Pons (tissue), 1 donor: ENCODE measurements at regions not wholly inside any gene's neighbourhood (a gene's known extent, or its start where the extent isn't known, plus 50 kb on each side); places are given as distances from the start of the nearest gene placed in this dataset.
A peak's percentile ranks its signal among the peaks of the same experiment; 100 is the strongest.
"Not testable (repeated sequence)": the region's sequence is repeated elsewhere in the genome, so short reads cannot be mapped to it uniquely, and the experiment has no call there.

Experiments
- DNase-seq: peaks from one replicate; pipeline ENCODE4 v3.0.0-alpha.2; 2016; ENCODE audit warnings: low spot score

DNA sequence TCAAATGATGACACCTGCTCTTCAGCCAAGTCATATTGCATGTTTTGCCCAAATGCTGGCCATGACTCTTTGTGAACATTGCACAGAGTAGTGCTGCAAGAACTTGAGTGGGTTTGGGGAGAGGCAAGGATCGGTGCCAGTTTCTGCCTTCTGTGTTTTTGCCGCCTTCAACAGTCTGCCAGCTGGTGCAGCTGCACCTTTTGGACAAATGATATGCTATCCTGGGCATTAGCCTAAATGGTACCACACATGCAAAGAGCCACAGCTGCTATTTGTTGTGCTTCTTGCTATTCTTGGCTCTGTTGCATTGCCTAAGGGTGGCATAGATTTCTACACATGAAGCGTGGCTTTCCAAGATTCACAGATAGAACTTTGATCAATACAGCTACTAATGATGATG is 189.0 kb upstream of the CCN2 start:
- no peak for DNase-seq

DNA sequence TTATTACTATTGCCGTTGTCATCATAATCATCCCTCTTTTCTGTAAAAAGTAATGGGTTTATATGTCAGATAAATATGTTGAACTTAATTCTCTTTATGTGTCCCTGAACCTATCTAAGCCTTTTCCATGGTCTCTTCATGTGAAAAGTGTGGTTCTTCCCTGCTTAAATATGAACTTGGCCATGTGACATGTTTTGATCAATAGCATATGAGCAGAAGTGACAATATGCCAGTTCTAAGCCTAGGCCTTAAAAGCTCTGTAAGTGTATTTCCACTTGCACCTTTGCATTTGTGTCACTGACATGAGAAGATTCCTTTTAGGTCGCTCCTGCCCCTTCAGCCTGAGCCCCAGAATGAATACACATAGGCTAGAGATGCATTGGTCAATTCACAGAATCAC is 188.4 kb upstream of the CCN2 start:
- DNase-seq, result no peak

- DNase-seq, result no peak
Observed at GRCh38 chr6:132136981-132137380, 185.8 kb upstream of the CCN2 start.

DNA sequence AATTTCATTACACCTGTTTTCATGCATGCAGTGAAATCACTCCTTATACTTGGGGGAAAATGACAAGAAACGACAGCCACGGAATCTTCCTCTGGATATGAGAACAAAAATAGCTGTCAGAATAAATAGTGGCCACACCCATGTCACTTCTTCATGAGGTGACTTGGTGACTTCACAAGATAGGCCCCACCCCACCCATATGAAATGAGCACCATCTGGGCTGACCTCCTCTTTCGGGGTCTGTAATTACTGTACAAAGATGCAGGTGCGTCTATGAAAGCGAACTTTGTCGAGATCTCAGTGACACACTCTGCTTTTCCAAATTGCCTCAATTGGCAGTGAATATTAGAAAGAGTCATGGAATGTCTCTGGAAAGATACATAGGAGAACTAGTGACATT is 184.2 kb upstream of the CCN2 start:
- no peak for DNase-seq

DNA sequence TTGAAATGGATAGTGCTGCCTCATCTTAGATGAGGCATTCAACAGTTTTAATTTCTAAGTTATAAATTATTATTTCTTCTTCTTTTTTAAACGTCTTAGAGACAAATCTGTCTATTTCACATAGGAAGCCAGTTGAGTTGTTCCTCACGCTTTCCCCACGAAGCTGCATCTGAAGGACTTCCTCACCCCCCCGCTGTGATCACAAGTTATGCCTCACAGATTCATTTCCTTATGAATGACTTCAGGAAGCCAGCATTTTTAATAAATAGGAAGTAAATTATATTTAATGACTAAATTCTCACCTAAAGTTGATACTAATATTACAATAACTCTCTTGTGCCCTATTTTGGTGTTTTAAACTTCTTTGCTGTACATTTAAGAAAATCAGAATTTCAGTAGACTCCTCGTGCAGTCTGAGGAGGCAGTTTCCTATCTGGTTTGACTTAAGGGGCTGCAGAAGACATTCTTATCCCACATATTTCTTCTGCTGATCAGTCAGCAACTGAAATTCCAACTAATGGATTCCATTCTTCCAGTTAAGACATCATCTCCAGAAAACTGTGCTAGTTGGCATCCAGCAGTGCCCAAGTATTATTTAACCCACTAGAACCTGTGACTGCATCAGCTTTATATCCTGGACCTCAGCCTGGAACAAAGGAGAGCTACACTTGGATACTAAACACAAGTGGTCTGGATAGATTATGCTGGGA is 182.7 kb upstream of the CCN2 start:
- DNase-seq, result peak; percentile 32

- peak; percentile 97 for DNase-seq
Observed at GRCh38 chr6:132132924-132133639, 181.9 kb upstream of the CCN2 start.

GRCh38 chr6:132132422-132132821 is 181.2 kb upstream of the CCN2 start:
- DNase-seq, result peak; percentile 75

DNA sequence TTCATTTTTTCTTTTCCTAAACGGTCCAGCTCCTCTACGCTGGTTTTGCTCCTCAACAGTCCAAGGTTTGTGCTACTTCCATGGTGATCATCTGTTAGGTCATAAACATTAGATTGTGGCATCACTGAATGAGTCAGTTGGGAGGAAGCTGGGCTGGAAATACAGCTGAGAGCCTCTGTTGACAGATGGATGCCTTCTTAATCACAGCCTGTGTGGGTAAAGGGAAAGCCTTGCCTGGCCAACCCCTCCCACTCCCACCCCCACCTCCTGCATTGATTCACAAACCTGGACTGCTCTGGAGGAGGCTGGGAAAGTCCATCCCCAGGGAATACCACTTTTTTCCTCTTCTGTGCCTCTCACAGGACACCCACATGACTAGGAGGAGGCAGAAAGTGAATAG is 180.6 kb upstream of the CCN2 start:
- DNase-seq, result no peak

- DNase-seq, result peak; percentile 17
Observed at GRCh38 chr6:132131351-132131750, 180.2 kb upstream of the CCN2 start.

GRCh38 chr6:132130626-132131298 is 179.6 kb upstream of the CCN2 start:
- peak; percentile 53 for DNase-seq

DNA sequence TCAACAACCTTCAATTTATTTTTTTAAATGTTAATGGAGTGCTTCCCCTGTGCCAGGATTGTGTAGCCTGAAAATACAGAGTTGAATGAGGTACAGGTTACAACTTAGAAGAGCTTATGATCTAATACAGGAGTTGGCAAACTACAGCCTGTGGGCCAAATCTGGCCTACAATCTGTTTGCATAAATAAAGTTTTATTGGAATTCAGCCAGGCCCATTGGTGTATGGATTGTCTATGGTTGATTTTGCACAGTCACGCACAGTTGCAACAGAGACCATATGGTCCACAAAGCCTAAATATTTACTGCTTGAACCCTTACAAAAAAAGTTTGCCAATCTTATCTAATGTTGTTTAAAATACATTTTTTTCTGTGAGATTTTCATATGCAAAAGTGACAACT is 177.3 kb upstream of the CCN2 start:
- no peak for DNase-seq

DNA sequence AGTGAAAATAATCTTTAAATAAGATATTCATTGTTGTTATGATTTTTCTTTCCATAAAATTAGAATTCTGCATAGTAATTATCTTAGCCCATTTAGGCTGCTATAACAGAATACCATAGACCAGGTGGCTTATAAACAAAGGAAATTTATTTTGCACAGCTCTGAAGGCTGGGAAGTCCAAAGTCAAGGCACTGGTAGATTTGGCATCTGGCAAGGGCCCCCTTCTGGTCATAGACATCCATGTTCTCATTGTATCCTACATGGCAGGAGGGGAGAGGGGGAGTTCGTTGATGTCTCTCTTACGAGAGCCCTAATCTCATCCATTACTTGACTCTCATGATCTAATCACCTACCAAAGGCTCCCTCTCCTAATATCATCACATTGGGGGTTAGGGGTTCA is 175.0 kb upstream of the CCN2 start:
- DNase-seq, result no peak

DNA sequence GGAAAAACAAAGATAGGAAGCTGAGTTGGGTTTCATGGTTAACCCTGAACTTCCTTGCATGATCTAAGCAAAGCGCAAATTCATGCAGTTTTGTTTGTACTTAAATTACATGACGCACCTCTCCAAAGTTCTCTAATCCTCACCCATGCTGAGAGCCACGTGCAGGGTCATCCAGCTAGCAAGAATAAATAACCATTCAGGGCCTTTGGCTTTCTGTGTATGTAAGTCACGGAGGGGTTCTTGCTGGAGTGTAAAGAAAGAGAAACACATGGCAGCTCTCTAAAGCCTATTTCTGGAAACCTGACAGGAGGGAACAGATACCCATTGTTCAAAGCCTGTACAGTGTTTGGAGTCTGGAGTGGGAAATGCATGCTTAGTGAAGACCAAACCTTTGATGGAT is 171.7 kb upstream of the CCN2 start:
- peak; percentile 98 for DNase-seq

DNA sequence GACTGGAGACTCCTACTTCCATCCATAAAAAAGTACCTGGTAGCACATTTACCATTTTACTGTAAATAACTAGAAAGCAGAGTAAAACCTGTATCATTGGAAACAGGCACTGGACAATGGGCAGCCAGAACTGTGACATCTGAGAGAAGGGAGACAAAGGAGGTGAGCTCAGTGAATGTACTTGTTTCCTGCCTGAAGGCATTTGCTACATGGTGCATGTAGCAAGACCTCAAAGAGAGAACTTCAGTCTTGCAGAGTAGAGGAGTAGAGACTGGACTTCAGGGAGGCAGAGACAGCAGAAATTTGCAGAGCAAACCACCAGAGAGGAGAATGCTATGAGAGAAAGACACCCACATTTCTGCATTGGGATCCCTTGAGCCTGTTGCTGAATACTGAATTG is 171.0 kb upstream of the CCN2 start:
- DNase-seq, result no peak

DNA sequence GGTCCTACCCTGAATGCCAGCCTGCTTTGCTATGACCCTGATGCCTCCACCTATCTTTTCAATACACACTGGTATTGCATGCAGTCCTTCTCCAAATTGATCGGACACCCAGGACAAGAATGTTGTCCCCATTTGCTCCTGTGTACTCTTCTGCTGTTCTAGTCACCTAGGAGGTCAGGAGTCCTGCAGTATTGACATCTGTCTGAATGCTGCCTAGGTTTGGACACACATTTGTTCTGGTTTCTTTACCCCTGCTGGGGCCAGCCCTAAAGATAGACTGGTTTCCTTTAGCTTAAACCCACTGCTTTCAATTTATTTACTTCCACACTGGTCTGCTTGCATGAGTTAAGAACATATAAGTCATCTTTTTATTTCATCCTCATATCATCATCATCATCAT is 167.0 kb upstream of the CCN2 start:
- no peak for DNase-seq

DNA sequence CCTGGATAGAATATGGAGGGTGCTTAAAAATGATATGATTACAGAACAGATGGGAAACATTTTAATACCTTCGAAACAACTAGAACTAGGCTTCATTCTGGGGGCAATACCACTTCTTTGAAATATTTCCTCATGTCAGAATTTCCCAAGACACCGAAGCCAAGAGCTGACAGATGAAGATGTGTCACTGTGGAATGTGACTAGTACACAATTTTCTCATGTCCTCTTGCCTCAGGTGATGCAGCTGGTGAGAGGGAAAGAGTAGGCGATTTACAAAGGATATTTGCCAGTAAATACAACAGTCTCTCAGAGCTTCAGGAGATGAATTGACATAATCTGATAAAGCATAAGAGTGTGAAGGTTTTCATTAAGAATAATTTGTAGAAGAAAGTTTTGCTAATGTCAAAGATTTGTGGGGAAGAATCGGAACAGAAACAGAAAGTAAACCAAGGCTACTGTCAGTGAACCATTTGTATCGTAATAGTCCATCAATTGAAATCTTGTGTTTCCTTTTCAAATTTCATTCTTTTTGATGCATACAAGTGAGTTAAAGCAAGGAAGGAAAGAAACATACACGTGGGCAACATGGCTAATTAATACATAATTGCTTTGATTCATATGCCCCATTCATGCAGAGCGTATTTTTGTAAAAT is 164.7 kb upstream of the CCN2 start:
- no peak for DNase-seq

DNA sequence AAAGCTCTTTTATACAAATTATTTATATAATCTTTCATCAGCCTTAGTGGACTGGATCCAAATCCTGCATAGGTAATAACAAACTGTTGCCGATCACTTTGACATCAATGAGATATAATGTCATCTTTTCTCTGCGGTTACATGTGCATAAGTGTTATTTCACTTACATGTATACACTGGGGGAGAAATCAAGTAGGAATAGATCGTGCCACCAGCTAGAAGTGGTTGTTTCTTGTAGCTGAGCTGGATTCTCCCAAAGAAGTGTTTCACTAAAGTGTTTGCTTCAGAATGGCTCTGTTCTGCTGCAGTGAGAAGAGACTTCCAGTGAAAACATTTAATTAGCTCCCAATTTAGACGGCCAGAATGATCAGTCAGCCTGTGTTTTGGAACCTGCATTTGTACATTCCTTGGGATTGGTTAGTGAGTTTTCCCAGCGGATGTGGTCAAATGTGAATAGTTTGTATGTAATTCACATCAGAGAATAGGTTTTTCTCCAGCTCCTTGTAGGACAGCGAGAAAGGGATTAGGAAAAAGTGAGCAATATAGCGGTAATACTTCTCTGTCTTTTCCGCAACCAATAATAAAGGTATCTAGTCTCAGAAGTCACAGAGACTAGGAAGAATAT is 163.1 kb upstream of the CCN2 start:
- no peak for DNase-seq

GRCh38 chr6:132109752-132110151 is 158.6 kb upstream of the CCN2 start:
- not testable (repeated sequence) for DNase-seq

DNA sequence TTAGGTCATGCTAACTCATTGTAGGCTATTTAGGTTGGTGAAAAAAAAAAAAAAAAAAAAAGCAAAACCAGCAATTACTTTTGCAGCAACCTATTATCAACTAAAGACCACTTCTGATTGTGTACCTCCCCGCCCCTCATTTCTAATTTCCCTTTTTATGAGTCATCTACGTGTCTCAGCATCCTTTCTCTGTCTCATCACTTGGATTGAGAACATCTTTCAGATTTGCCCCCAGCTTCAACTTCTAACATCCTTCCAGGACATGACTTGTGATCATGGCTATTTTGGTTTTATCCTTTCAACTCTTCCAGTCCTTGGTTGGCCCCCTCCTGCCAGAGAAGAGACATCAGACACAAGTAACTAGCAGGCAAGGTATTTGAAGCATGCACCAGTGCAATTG is 156.7 kb upstream of the CCN2 start:
- no peak for DNase-seq

GRCh38 chr6:132101535-132101934 is 150.4 kb upstream of the CCN2 start:
- no peak for DNase-seq

- DNase-seq, result no peak
Observed at GRCh38 chr6:132100388-132100990, 149.3 kb upstream of the CCN2 start.

DNA sequence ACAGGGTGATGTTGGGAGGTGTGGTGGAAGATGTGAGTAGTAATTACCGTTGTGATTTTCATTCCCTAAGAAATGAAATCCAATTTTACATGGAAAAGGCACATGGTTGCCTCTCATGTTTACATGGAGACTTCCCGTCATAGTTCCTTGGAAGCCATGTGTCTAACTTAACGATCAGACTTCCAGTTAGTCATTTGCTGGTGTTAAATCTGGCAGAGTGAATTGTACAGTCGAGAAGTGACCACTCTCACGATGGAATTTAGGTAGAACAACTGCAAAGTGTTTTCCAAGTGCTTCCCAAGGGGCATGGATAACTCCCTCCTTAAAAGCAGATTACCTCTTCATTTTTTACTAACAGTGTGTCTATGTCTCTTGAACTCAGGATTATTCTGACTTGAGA is 145.8 kb upstream of the CCN2 start:
- no peak for DNase-seq
